ENCODE measurements at regions not wholly inside any gene's neighbourhood (a gene's known extent, or its start where the extent isn't known, plus 50 kb on each side); places are given as distances from the start of the nearest gene placed in this dataset.
"Not testable (repeated sequence)": the region's sequence is repeated elsewhere in the genome, so short reads cannot be mapped to it uniquely, and the experiment has no call there.

DNA sequence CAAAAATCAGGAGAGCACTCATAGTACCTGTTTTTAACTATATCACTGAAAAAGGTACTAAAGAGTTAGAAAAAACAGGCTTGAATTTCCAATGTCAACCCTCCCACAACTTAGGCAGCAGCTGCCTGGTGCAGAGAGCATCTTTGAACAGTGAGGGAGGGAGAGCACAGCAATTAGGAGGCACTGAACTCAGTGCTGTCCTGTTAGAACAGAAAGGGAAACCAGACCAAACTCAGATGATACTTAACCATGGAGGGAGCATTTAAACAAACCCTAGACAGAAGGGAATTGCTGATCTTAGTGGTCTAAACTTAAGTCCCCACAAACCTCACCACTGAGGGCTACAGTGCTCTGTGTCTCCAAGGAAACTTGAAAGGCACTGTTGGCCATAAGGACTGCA is 179.2 kb upstream of the AGTR1 start:
- H3K4me1 ChIP-seq (ENCODE audit: insufficient read depth, low read length, poor library complexity, severe bottlenecking): no peaks in the 10 kb centered on the region
- no TSS peak for BruUV-seq (replicated peaks)
- ChIA-PET CTCF (no interaction called here), POLR2A (ENCODE audit: low non-redundant PET) (no interaction called here)
- no peaks in the 10 kb centered on the region for H3K36me3 ChIP-seq (ENCODE audit: insufficient read depth, low read length, poor library complexity, severe bottlenecking)
- TF ChIP-seq EZH2 (IDR thresholded peaks at IDR 0.05; ENCODE audit: borderline replicate concordance, low read depth, low read length, poor library complexity, severe bottlenecking): no peak
- TF ChIP-seq, protein P1, sequence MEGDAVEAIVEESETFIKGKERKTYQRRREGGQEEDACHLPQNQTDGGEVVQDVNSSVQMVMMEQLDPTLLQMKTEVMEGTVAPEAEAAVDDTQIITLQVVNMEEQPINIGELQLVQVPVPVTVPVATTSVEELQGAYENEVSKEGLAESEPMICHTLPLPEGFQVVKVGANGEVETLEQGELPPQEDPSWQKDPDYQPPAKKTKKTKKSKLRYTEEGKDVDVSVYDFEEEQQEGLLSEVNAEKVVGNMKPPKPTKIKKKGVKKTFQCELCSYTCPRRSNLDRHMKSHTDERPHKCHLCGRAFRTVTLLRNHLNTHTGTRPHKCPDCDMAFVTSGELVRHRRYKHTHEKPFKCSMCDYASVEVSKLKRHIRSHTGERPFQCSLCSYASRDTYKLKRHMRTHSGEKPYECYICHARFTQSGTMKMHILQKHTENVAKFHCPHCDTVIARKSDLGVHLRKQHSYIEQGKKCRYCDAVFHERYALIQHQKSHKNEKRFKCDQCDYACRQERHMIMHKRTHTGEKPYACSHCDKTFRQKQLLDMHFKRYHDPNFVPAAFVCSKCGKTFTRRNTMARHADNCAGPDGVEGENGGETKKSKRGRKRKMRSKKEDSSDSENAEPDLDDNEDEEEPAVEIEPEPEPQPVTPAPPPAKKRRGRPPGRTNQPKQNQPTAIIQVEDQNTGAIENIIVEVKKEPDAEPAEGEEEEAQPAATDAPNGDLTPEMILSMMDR (conservative IDR thresholded peaks at IDR 0.05; ENCODE audit: low read depth, low read length): no peak
- no peaks in the 10 kb centered on the region for H3K9me3 ChIP-seq (ENCODE audit: low read depth, low read length, poor library complexity, severe bottlenecking)
- intact Hi-C loops (cut with micrococcal nuclease; ENCODE audit: unreplicated experiment): no loop called here
- H3K27ac ChIP-seq (ENCODE audit: low read depth, low read length, poor library complexity, severe bottlenecking): no peak overlapping the region
- no peak overlapping the region for H3K4me3 ChIP-seq (ENCODE audit: low read depth, low read length, poor library complexity, severe bottlenecking)
- no peaks in the 10 kb centered on the region for H3K27me3 ChIP-seq (replicated peaks; ENCODE audit: insufficient read depth, low read depth, low read length, poor library complexity)
- DNase-seq (ENCODE audit: low spot score): no peak

DNA sequence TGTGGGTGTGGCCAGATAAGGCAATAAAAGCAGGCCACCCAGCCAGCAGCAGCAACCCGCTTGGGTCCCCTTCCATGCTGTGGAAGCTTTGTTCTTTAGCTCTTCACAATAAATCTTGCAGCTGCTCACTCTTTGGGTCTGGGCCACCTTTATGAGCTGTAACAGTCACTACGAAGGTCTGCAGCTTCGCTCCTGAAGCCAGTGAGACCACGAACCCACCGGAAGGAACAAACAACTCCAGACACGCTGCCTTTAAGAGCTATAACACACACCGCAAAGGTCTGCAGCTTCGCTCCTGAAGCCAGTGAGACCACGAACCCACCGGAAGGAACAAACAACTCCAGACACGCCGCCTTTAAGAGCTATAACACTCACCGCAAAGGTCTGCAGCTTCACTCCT is 172.1 kb upstream of the AGTR1 start:
- H3K4me3 ChIP-seq (ENCODE audit: low read depth, low read length, poor library complexity, severe bottlenecking); POLR2A ChIA-PET (ENCODE audit: low non-redundant PET); BruUV-seq (replicated peaks); H3K27me3 ChIP-seq (replicated peaks; ENCODE audit: insufficient read depth, low read depth, low read length, poor library complexity); H3K27ac ChIP-seq (ENCODE audit: low read depth, low read length, poor library complexity, severe bottlenecking); H3K4me1 ChIP-seq (ENCODE audit: insufficient read depth, low read length, poor library complexity, severe bottlenecking); intact Hi-C loops (cut with micrococcal nuclease; ENCODE audit: unreplicated experiment); H3K9me3 ChIP-seq (ENCODE audit: low read depth, low read length, poor library complexity, severe bottlenecking); DNase-seq (ENCODE audit: low spot score); H3K36me3 ChIP-seq (ENCODE audit: insufficient read depth, low read length, poor library complexity, severe bottlenecking); CTCF ChIA-PET: not testable (repeated sequence)

DNA sequence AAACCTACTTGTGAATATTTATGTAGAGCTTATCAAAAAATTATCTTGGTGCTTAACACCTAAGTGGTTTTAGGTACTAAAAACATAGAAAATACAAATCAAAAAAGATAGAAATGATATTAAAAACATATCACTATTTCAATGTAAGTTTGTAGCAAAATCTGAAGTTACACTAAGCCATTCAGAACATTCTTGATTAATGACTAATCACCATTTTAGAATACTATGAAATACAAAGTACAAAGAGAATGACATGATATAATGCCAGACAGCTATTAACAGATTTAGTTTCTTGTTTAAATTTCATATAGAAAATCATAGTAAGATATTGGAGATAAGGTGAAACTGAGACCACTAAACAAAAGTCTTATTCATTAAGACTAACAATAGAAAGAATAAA is 169.7 kb upstream of the AGTR1 start:
- intact Hi-C loops (cut with micrococcal nuclease; ENCODE audit: unreplicated experiment): no loop called here
- H3K9me3 ChIP-seq (ENCODE audit: low read depth, low read length, poor library complexity, severe bottlenecking): no peaks in the 10 kb centered on the region
- H3K4me3 ChIP-seq (ENCODE audit: low read depth, low read length, poor library complexity, severe bottlenecking): no peak overlapping the region
- BruUV-seq (replicated peaks): no TSS peak
- no peak for DNase-seq (ENCODE audit: low spot score)
- no peaks in the 10 kb centered on the region for H3K27me3 ChIP-seq (replicated peaks; ENCODE audit: insufficient read depth, low read depth, low read length, poor library complexity)
- CTCF ChIA-PET: no interaction called here
- TF ChIP-seq, protein P1 (conservative IDR thresholded peaks at IDR 0.05; ENCODE audit: low read depth, low read length): no peak
- TF ChIP-seq EZH2 (IDR thresholded peaks at IDR 0.05; ENCODE audit: borderline replicate concordance, low read depth, low read length, poor library complexity, severe bottlenecking): no peak
- POLR2A ChIA-PET (ENCODE audit: low non-redundant PET): no interaction called here
- H3K4me1 ChIP-seq (ENCODE audit: insufficient read depth, low read length, poor library complexity, severe bottlenecking): no peaks in the 10 kb centered on the region
- no peaks in the 10 kb centered on the region for H3K36me3 ChIP-seq (ENCODE audit: insufficient read depth, low read length, poor library complexity, severe bottlenecking)
- no peak overlapping the region for H3K27ac ChIP-seq (ENCODE audit: low read depth, low read length, poor library complexity, severe bottlenecking)

DNA sequence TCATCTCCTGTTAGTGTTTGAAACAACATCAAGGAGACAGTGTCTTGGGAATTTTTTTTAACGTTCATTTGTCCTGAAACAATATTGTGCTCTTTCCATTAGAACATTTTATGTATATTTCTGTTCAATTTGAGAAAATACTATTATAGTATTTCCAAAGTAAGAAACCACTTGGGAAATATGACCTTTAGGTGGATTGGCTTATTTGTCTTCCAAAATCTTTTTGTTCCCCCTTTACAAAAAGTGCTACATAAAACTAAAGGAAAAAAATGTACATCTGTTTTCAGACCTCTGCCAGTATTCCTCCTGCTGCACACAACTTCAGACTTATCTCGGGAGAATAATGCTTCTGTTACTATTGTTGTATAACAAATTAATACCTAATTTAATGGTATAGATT is 165.9 kb upstream of the AGTR1 start:
- no peaks in the 10 kb centered on the region for H3K36me3 ChIP-seq (ENCODE audit: insufficient read depth, low read length, poor library complexity, severe bottlenecking)
- H3K27me3 ChIP-seq (replicated peaks; ENCODE audit: insufficient read depth, low read depth, low read length, poor library complexity): no peaks in the 10 kb centered on the region
- BruUV-seq (replicated peaks): no TSS peak
- H3K27ac ChIP-seq (ENCODE audit: low read depth, low read length, poor library complexity, severe bottlenecking): no peak overlapping the region
- no peak for TF ChIP-seq EZH2 (IDR thresholded peaks at IDR 0.05; ENCODE audit: borderline replicate concordance, low read depth, low read length, poor library complexity, severe bottlenecking)
- TF ChIP-seq, protein P1 (conservative IDR thresholded peaks at IDR 0.05; ENCODE audit: low read depth, low read length): no peak
- intact Hi-C loops (cut with micrococcal nuclease; ENCODE audit: unreplicated experiment): no loop called here
- no peak for DNase-seq (ENCODE audit: low spot score)
- no peaks in the 10 kb centered on the region for H3K4me1 ChIP-seq (ENCODE audit: insufficient read depth, low read length, poor library complexity, severe bottlenecking)
- CTCF ChIA-PET: no interaction called here
- H3K4me3 ChIP-seq (ENCODE audit: low read depth, low read length, poor library complexity, severe bottlenecking): no peak overlapping the region
- POLR2A ChIA-PET (ENCODE audit: low non-redundant PET): no interaction called here
- no peaks in the 10 kb centered on the region for H3K9me3 ChIP-seq (ENCODE audit: low read depth, low read length, poor library complexity, severe bottlenecking)

Data from A673 (cell line).